ENCODE measurements at regions not wholly inside any gene's neighbourhood (a gene's known extent, or its start where the extent isn't known, plus 50 kb on each side); places are given as distances from the start of the nearest gene placed in this dataset.

- no TSS peak for BruUV-seq (replicated peaks)
- Histone ChIP-seq H3F3A (ENCODE audit: low read length, unreplicated experiment) (no peaks in the 10 kb centered on the region), H3K27me3 (ENCODE audit: low read length) (no peaks in the 10 kb centered on the region), H4K20me1 (ENCODE audit: low read length) (no peaks in the 10 kb centered on the region), H3K4me1 (ENCODE audit: insufficient read depth, low read length) (no peaks in the 10 kb centered on the region), H3K9ac (ENCODE audit: low read length) (no peak overlapping the region), H3K79me2 (ENCODE audit: low read length) (no peaks in the 10 kb centered on the region), H3K27ac (ENCODE audit: low read length) (no peak overlapping the region), H3K9me3 (ENCODE audit: low read length) (no peaks in the 10 kb centered on the region), H3K36me3 (ENCODE audit: low read depth, low read length) (no peaks in the 10 kb centered on the region), H3K4me2 (ENCODE audit: low read length) (no peak overlapping the region), H3K9me2 (replicated peaks; ENCODE audit: low read length) (no peaks in the 10 kb centered on the region), H3K4me3 (ENCODE audit: low read length) (no peak overlapping the region), H2AFZ (ENCODE audit: low read length) (no peak overlapping the region)
- CTCF ChIA-PET, result no interaction called here
- POLR2A ChIA-PET (ENCODE audit: unreplicated experiment), result no interaction called here
- no peak for DNase-seq
- TF ChIP-seq CTCF (conservative IDR thresholded peaks at IDR 0.05; ENCODE audit: low read depth, low read length) (no peak), EZH2 (IDR thresholded peaks at IDR 0.05; ENCODE audit: low read length, unreplicated experiment) (no peak), EZH2phosphoT487 (IDR thresholded peaks at IDR 0.05; ENCODE audit: borderline replicate concordance, low read length) (no peak)
- intact Hi-C loops (cut with micrococcal nuclease), result no loop called here
- ATAC-seq, result no peak
These were observed 1955.0 kb upstream of the LRRTM1 start for GRCh38 chr2:82259551-82259950.

DNA sequence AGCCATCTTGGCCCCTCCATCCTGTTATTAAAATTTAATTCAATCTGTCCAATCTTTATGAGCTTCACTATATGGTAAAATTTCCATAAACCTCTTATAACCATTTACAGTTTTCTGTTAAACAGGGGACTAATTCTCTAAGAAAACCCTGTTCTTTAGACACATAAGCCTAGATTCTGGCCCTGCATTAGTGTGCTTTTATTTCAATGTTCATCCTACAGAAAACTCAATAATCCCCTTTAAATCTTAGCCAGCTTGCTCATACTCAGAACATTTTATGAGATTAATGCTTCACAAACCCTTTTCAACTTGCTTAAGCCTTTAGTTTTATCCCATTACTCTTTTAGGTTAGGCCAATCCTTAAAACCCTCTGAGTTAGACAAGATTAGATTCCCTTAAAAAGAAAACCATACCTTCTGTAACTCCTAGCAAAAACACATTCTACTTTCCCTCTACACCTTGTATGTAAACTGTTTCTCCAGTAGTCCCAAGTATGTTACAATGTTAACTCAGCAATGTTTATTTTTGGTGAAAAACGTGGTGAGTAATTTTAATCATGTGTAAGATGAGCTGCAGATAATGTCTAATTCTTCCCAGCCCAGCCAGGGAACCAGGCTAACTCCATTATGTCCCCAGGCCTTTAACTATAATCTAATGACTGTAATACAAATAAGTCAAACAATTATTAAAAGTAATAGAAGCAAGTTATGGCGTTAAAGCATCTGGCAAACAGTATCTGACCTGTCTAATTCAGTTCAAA, 1953.4 kb upstream of the LRRTM1 start:
- BruUV-seq (replicated peaks), result no TSS peak
- DNase-seq (peak; percentile 51), ATAC-seq (peak; percentile 67)
- no peaks in the 10 kb centered on the region for H3K9me2 ChIP-seq (replicated peaks; ENCODE audit: low read length)
- H3F3A ChIP-seq (ENCODE audit: low read length, unreplicated experiment), result no peaks in the 10 kb centered on the region
- no peak overlapping the region for H2AFZ ChIP-seq (ENCODE audit: low read length)
- TF ChIP-seq EZH2phosphoT487 (IDR thresholded peaks at IDR 0.05; ENCODE audit: borderline replicate concordance, low read length) (no peak), EZH2 (IDR thresholded peaks at IDR 0.05; ENCODE audit: low read length, unreplicated experiment) (no peak), CTCF (conservative IDR thresholded peaks at IDR 0.05; ENCODE audit: low read depth, low read length) (no peak)
- no peaks in the 10 kb centered on the region for H3K9me3 ChIP-seq (ENCODE audit: low read length)
- H3K4me2 ChIP-seq (ENCODE audit: low read length), result no peak overlapping the region
- no peaks in the 10 kb centered on the region for H3K79me2 ChIP-seq (ENCODE audit: low read length)
- intact Hi-C loops (cut with micrococcal nuclease), result no loop called here
- no peak overlapping the region for H3K4me3 ChIP-seq (ENCODE audit: low read length)
- H3K27ac ChIP-seq (ENCODE audit: low read length), result no peak overlapping the region
- no peak overlapping the region for H3K9ac ChIP-seq (ENCODE audit: low read length)
- H4K20me1 ChIP-seq (ENCODE audit: low read length), result no peaks in the 10 kb centered on the region
- H3K27me3 ChIP-seq (ENCODE audit: low read length), result no peaks in the 10 kb centered on the region
- CTCF ChIA-PET, result interaction anchor here (0.6 kb wide), 1 partner anchor 86 kb away, joined by 3 read pairs; no protein-coding TSS in a partner anchor
- POLR2A ChIA-PET (ENCODE audit: unreplicated experiment), result no interaction called here
- no peaks in the 10 kb centered on the region for H3K4me1 ChIP-seq (ENCODE audit: insufficient read depth, low read length)
- H3K36me3 ChIP-seq (ENCODE audit: low read depth, low read length), result no peaks in the 10 kb centered on the region

GRCh38 chr2:82256983-82257632, 1952.6 kb upstream of the LRRTM1 start:
- no peak overlapping the region for H3K9ac ChIP-seq (ENCODE audit: low read length)
- CTCF ChIA-PET, result interaction anchor here (0.6 kb wide), 1 partner anchor 87 kb away, joined by 3 read pairs; no protein-coding TSS in a partner anchor
- H3K4me1 ChIP-seq (ENCODE audit: insufficient read depth, low read length), result no peaks in the 10 kb centered on the region
- no peak overlapping the region for H2AFZ ChIP-seq (ENCODE audit: low read length)
- no peaks in the 10 kb centered on the region for H3K9me2 ChIP-seq (replicated peaks; ENCODE audit: low read length)
- H3K79me2 ChIP-seq (ENCODE audit: low read length), result no peaks in the 10 kb centered on the region
- POLR2A ChIA-PET (ENCODE audit: unreplicated experiment), result no interaction called here
- H3F3A ChIP-seq (ENCODE audit: low read length, unreplicated experiment), result no peaks in the 10 kb centered on the region
- H3K27me3 ChIP-seq (ENCODE audit: low read length), result no peaks in the 10 kb centered on the region
- H4K20me1 ChIP-seq (ENCODE audit: low read length), result no peaks in the 10 kb centered on the region
- H3K4me2 ChIP-seq (ENCODE audit: low read length), result no peak overlapping the region
- BruUV-seq (replicated peaks), result no TSS peak
- H3K36me3 ChIP-seq (ENCODE audit: low read depth, low read length), result no peaks in the 10 kb centered on the region
- intact Hi-C loops (cut with micrococcal nuclease), result no loop called here
- DNase-seq (no peak), ATAC-seq (no peak)
- no peak overlapping the region for H3K4me3 ChIP-seq (ENCODE audit: low read length)
- H3K27ac ChIP-seq (ENCODE audit: low read length), result no peak overlapping the region
- no peak for TF ChIP-seq EZH2phosphoT487 (IDR thresholded peaks at IDR 0.05; ENCODE audit: borderline replicate concordance, low read length)
- TF ChIP-seq EZH2 (IDR thresholded peaks at IDR 0.05; ENCODE audit: low read length, unreplicated experiment), result no peak
- no peak for TF ChIP-seq CTCF (conservative IDR thresholded peaks at IDR 0.05; ENCODE audit: low read depth, low read length)
- no peaks in the 10 kb centered on the region; the same call in 1 of the 2 replicates for H3K9me3 ChIP-seq (ENCODE audit: low read length)
